RWPE2 (cell line): ENCODE measurements at regions not wholly inside any gene's neighbourhood (a gene's known extent, or its start where the extent isn't known, plus 50 kb on each side); places are given as distances from the start of the nearest gene placed in this dataset.
A peak's percentile ranks its signal among the peaks of the same experiment; 100 is the strongest.

Experiments used
- ATAC-seq: fragments of 200-7000 bp; cut with Tn5 transposase; 3 replicates; pipeline ENCODE4 v1.9.1; 2021; ENCODE audit warnings: low read depth
- DNase-seq: peaks from one replicate; pipeline ENCODE4 v3.0.0-alpha.2; 2020; ENCODE audit warnings: low spot score
- H3K27ac ChIP-seq: fragments of 450-650 bp; 2 replicates; pipeline ENCODE4 v1.5.1; 2017; ENCODE audit warnings: mild to moderate bottlenecking; ENCODE audit not compliant: poor library complexity, severe bottlenecking
- H3K27me3 ChIP-seq: fragments of 250-450 bp; sonication (Bioruptor Pico); 2 replicates; pipeline ENCODE4 v1.5.1; 2021; ENCODE audit warnings: mild to moderate bottlenecking, moderate library complexity; ENCODE audit not compliant: insufficient read depth, poor library complexity, severe bottlenecking
- H3K36me3 ChIP-seq: fragments of 250-450 bp; sonication (Bioruptor Pico); 2 replicates; pipeline ENCODE4 v1.5.1; 2020; ENCODE audit warnings: low read depth, mild to moderate bottlenecking, moderate library complexity
- H3K4me1 ChIP-seq: fragments of 250-450 bp; sonication (Bioruptor Pico); 2 replicates; pipeline ENCODE4 v1.5.1; 2021; ENCODE audit warnings: mild to moderate bottlenecking, moderate library complexity; ENCODE audit not compliant: insufficient read depth, poor library complexity, severe bottlenecking
- H3K4me3 ChIP-seq: fragments of 250-450 bp; sonication (Bioruptor Pico); 2 replicates; pipeline ENCODE4 v1.5.1; 2021; ENCODE audit warnings: mild to moderate bottlenecking, moderate library complexity; ENCODE audit not compliant: severe bottlenecking
- H3K9me3 ChIP-seq: fragments of 250-450 bp; sonication (Bioruptor Pico); 2 replicates; pipeline ENCODE4 v1.5.1; 2021; ENCODE audit warnings: mild to moderate bottlenecking, moderate library complexity; ENCODE audit not compliant: severe bottlenecking
- CTCF ChIP-seq: fragments of 450-650 bp; IDR thresholded peaks from one replicate; pipeline ENCODE4 v1.5.1; 2017; ENCODE audit warnings: mild to moderate bottlenecking, moderate library complexity; ENCODE audit not compliant: poor library complexity, severe bottlenecking

GRCh38 chr7:24073651-24074420 is 210.2 kb upstream of the NPY start:
- DNase-seq = no peak

GRCh38 chr7:24075426-24075810 is 208.6 kb upstream of the NPY start:
- Histone ChIP-seq H3K4me1 (peaks cover 11% of the 10 kb centered on the region), H3K27ac (peak overlapping the region; percentile 23), H3K4me3 (no peak overlapping the region), H3K36me3 (no peaks in the 10 kb centered on the region), H3K9me3 (no peaks in the 10 kb centered on the region), H3K27me3 (no peaks in the 10 kb centered on the region)
- TF ChIP-seq CTCF = no peak
- ATAC-seq = peak; percentile 41; the same call in 2 of the 3 replicates
- DNase-seq = no peak

More at GRCh38 chr7:24073651-24074420, 210.2 kb upstream of the NPY start:
- Histone ChIP-seq H3K4me3 (no peak overlapping the region), H3K27me3 (no peaks in the 10 kb centered on the region), H3K9me3 (no peaks in the 10 kb centered on the region), H3K4me1 (peaks cover 11% of the 10 kb centered on the region), H3K27ac (no peak overlapping the region), H3K36me3 (no peaks in the 10 kb centered on the region)
- no peak for TF ChIP-seq CTCF
- no peak for ATAC-seq

GRCh38 chr7:24082826-24083225 is 201.2 kb upstream of the NPY start:
- Histone ChIP-seq H3K9me3 (no peaks in the 10 kb centered on the region), H3K4me1 (no peaks in the 10 kb centered on the region), H3K27ac (no peak overlapping the region), H3K27me3 (no peaks in the 10 kb centered on the region), H3K36me3 (no peaks in the 10 kb centered on the region), H3K4me3 (no peak overlapping the region)
- TF ChIP-seq CTCF = no peak
- DNase-seq (no peak), ATAC-seq (no peak)

GRCh38 chr7:24102988-24103387 is 181.0 kb upstream of the NPY start:
- Histone ChIP-seq H3K4me1 (no peaks in the 10 kb centered on the region), H3K9me3 (no peaks in the 10 kb centered on the region), H3K36me3 (no peaks in the 10 kb centered on the region), H3K27ac (no peak overlapping the region), H3K27me3 (no peaks in the 10 kb centered on the region), H3K4me3 (no peak overlapping the region)
- DNase-seq (no peak), ATAC-seq (no peak)
- no peak for TF ChIP-seq CTCF

- H3K4me3 ChIP-seq = no peak overlapping the region
- no peaks in the 10 kb centered on the region for H3K27me3 ChIP-seq
- no peak for DNase-seq
- no peaks in the 10 kb centered on the region for H3K36me3 ChIP-seq
- TF ChIP-seq CTCF = no peak
- no peak overlapping the region for H3K27ac ChIP-seq
- H3K4me1 ChIP-seq = no peaks in the 10 kb centered on the region
- H3K9me3 ChIP-seq = no peaks in the 10 kb centered on the region
- ATAC-seq = no peak
Measured at GRCh38 chr7:24108906-24109376, 175.0 kb upstream of the NPY start.
